ENCODE measurements at regions not wholly inside any gene's neighbourhood (a gene's known extent, or its start where the extent isn't known, plus 50 kb on each side); places are given as distances from the start of the nearest gene placed in this dataset.

- TF ChIP-seq ZNF281 (CRISPR knock-in tag; IDR thresholded peaks at IDR 0.05), result no peak
- no peak for TF ChIP-seq ZBTB43 (CRISPR knock-in tag; IDR thresholded peaks at IDR 0.05)
- TF ChIP-seq NFATC4 (CRISPR knock-in tag; IDR thresholded peaks at IDR 0.05), result no peak
These were observed 58.1 kb upstream of the PGR start (continued) for GRCh38 chr11:101187748-101188147.

- TF ChIP-seq CTCF (IDR thresholded peaks at IDR 0.05), result no peak
- TF ChIP-seq RELA (CRISPR knock-in tag; IDR thresholded peaks at IDR 0.05; ENCODE audit: borderline replicate concordance), result no peak
- no peak for TF ChIP-seq AFF4 (CRISPR knock-in tag; IDR thresholded peaks at IDR 0.05; ENCODE audit: borderline replicate concordance)
- no peak for TF ChIP-seq ZNF317 (CRISPR knock-in tag; IDR thresholded peaks at IDR 0.05; ENCODE audit: borderline replicate concordance, low read depth)
- no peak for TF ChIP-seq MYBL2 (CRISPR knock-in tag; IDR thresholded peaks at IDR 0.05)
- TF ChIP-seq OVOL2 (CRISPR knock-in tag; IDR thresholded peaks at IDR 0.05; ENCODE audit: borderline replicate concordance), result no peak
- no peak for TF ChIP-seq ZNF396 (CRISPR knock-in tag; IDR thresholded peaks at IDR 0.05; ENCODE audit: borderline replicate concordance)
- TF ChIP-seq STAT6 (CRISPR knock-in tag; conservative IDR thresholded peaks at IDR 0.05; ENCODE audit: low read depth), result no peak
- no peak overlapping the region for H3K27ac Mint-ChIP-seq
- no peak overlapping the region for H3K4me3 Mint-ChIP-seq
- POLR2A ChIA-PET, result no interaction called here
- peaks cover 14% of the 10 kb centered on the region for H3K9me3 Mint-ChIP-seq
- no peak for ATAC-seq
- H3K4me1 Mint-ChIP-seq, result no peaks in the 10 kb centered on the region
- no peaks in the 10 kb centered on the region for H3K27me3 Mint-ChIP-seq (ENCODE audit: low read depth)
- H3K36me3 Mint-ChIP-seq, result no peaks in the 10 kb centered on the region
- DNase-seq (ENCODE audit: low spot score), result no peak
- CTCF ChIA-PET, result no interaction called here
These were observed 56.4 kb upstream of the PGR start for GRCh38 chr11:101185985-101186384.

GRCh38 chr11:101182467-101182866 lies 52.9 kb upstream of the PGR start:
- DNase-seq (ENCODE audit: low spot score) (no peak), ATAC-seq (no peak)
- H3K4me3 Mint-ChIP-seq, result no peak overlapping the region
- peaks cover 14% of the 10 kb centered on the region for H3K9me3 Mint-ChIP-seq
- no peak overlapping the region for H3K27ac Mint-ChIP-seq
- CTCF ChIA-PET, result no interaction called here
- H3K4me1 Mint-ChIP-seq, result no peaks in the 10 kb centered on the region
- no peak for TF ChIP-seq ZBTB43 (CRISPR knock-in tag; IDR thresholded peaks at IDR 0.05)
- no peak for TF ChIP-seq SMAD4 (CRISPR knock-in tag; IDR thresholded peaks at IDR 0.05)
- H3K36me3 Mint-ChIP-seq, result no peaks in the 10 kb centered on the region
- H3K27me3 Mint-ChIP-seq (ENCODE audit: low read depth), result no peaks in the 10 kb centered on the region
- POLR2A ChIA-PET, result no interaction called here

Measured in WTC11 (cell line).